ENCODE measurements at regions not wholly inside any gene's neighbourhood (a gene's known extent, or its start where the extent isn't known, plus 50 kb on each side); places are given as distances from the start of the nearest gene placed in this dataset.

GRCh38 chr12:84362552-84362897 is 550.1 kb downstream of the SLC6A15 start:
- no peaks in the 10 kb centered on the region for H3K4me1 ChIP-seq (ENCODE audit: low read length)
- no peaks in the 10 kb centered on the region for H3K79me2 ChIP-seq (ENCODE audit: low read length)
- no peak overlapping the region for H3K9ac ChIP-seq (ENCODE audit: low read length)
- no peaks in the 10 kb centered on the region for H3K27me3 ChIP-seq (ENCODE audit: low read depth, low read length)
- H3K27ac ChIP-seq (ENCODE audit: low read length): no peak overlapping the region
- H2AFZ ChIP-seq (ENCODE audit: low read depth, low read length): no peak overlapping the region
- H3K9me3 ChIP-seq (ENCODE audit: insufficient read depth, low read length): no peaks in the 10 kb centered on the region
- no peak overlapping the region for H3K4me2 ChIP-seq (ENCODE audit: low read length)
- H3K36me3 ChIP-seq (replicated peaks; ENCODE audit: low read depth, low read length): no peaks in the 10 kb centered on the region
- H3K4me3 ChIP-seq (ENCODE audit: low read length): no peak overlapping the region
- H4K20me1 ChIP-seq (ENCODE audit: insufficient read depth, low read length): no peaks in the 10 kb centered on the region
- TF ChIP-seq CTCF (IDR thresholded peaks at IDR 0.05; ENCODE audit: low read depth, low read length): no peak
- TF ChIP-seq EZH2phosphoT487 (IDR thresholded peaks at IDR 0.05; ENCODE audit: low read depth): no peak

- H3K4me3 ChIP-seq (ENCODE audit: low read length): no peak overlapping the region
- TF ChIP-seq CTCF (IDR thresholded peaks at IDR 0.05; ENCODE audit: low read depth, low read length) (no peak), EZH2phosphoT487 (IDR thresholded peaks at IDR 0.05; ENCODE audit: low read depth) (no peak)
Measured at GRCh38 chr12:84361651-84362551, 550.7 kb downstream of the SLC6A15 start.

GRCh38 chr12:84357314-84357713 is 555.3 kb downstream of the SLC6A15 start:
- no peaks in the 10 kb centered on the region for H3K36me3 ChIP-seq (replicated peaks; ENCODE audit: low read depth, low read length)
- H3K9me3 ChIP-seq (ENCODE audit: insufficient read depth, low read length): no peaks in the 10 kb centered on the region
- H3K27ac ChIP-seq (ENCODE audit: low read length): no peak overlapping the region
- H3K4me3 ChIP-seq (ENCODE audit: low read length): no peak overlapping the region
- H3K9ac ChIP-seq (ENCODE audit: low read length): no peak overlapping the region
- no peaks in the 10 kb centered on the region for H3K79me2 ChIP-seq (ENCODE audit: low read length)
- H3K4me2 ChIP-seq (ENCODE audit: low read length): no peak overlapping the region
- H3K4me1 ChIP-seq (ENCODE audit: low read length): peaks cover 6% of the 10 kb centered on the region
- no peak overlapping the region for H2AFZ ChIP-seq (ENCODE audit: low read depth, low read length)
- no peak for TF ChIP-seq EZH2phosphoT487 (IDR thresholded peaks at IDR 0.05; ENCODE audit: low read depth)
- TF ChIP-seq CTCF (IDR thresholded peaks at IDR 0.05; ENCODE audit: low read depth, low read length): no peak
- no peaks in the 10 kb centered on the region for H4K20me1 ChIP-seq (ENCODE audit: insufficient read depth, low read length)
- no peaks in the 10 kb centered on the region for H3K27me3 ChIP-seq (ENCODE audit: low read depth, low read length)

More at GRCh38 chr12:84361651-84362551, 550.7 kb downstream of the SLC6A15 start:
- Histone ChIP-seq H3K79me2 (ENCODE audit: low read length) (no peaks in the 10 kb centered on the region), H3K9me3 (ENCODE audit: insufficient read depth, low read length) (no peaks in the 10 kb centered on the region), H4K20me1 (ENCODE audit: insufficient read depth, low read length) (no peaks in the 10 kb centered on the region), H3K4me2 (ENCODE audit: low read length) (no peak overlapping the region), H2AFZ (ENCODE audit: low read depth, low read length) (no peak overlapping the region), H3K27me3 (ENCODE audit: low read depth, low read length) (no peaks in the 10 kb centered on the region), H3K4me1 (ENCODE audit: low read length) (no peaks in the 10 kb centered on the region), H3K9ac (ENCODE audit: low read length) (no peak overlapping the region), H3K27ac (ENCODE audit: low read length) (no peak overlapping the region), H3K36me3 (replicated peaks; ENCODE audit: low read depth, low read length) (no peaks in the 10 kb centered on the region)

- Histone ChIP-seq H3K4me1 (ENCODE audit: low read length) (peaks cover 6% of the 10 kb centered on the region), H2AFZ (ENCODE audit: low read depth, low read length) (no peak overlapping the region), H3K36me3 (replicated peaks; ENCODE audit: low read depth, low read length) (no peaks in the 10 kb centered on the region), H3K4me3 (ENCODE audit: low read length) (no peak overlapping the region), H3K27ac (ENCODE audit: low read length) (no peak overlapping the region), H3K79me2 (ENCODE audit: low read length) (no peaks in the 10 kb centered on the region), H4K20me1 (ENCODE audit: insufficient read depth, low read length) (no peaks in the 10 kb centered on the region), H3K4me2 (ENCODE audit: low read length) (no peak overlapping the region), H3K9me3 (ENCODE audit: insufficient read depth, low read length) (no peaks in the 10 kb centered on the region), H3K27me3 (ENCODE audit: low read depth, low read length) (no peaks in the 10 kb centered on the region), H3K9ac (ENCODE audit: low read length) (no peak overlapping the region)
- no peak for TF ChIP-seq EZH2phosphoT487 (IDR thresholded peaks at IDR 0.05; ENCODE audit: low read depth)
Measured at GRCh38 chr12:84356224-84356623, 556.4 kb downstream of the SLC6A15 start.
